ENCODE measurements at regions not wholly inside any gene's neighbourhood (a gene's known extent, or its start where the extent isn't known, plus 50 kb on each side); places are given as distances from the start of the nearest gene placed in this dataset.

- no peak for DNase-seq
These were observed 268.0 kb downstream of the MSRB3 start for GRCh38 chr12:65546528-65546927.

- peak in 47 of 56 donors; percentile 2 to 82 (median 33) for DNase-seq
These were observed 267.4 kb upstream of the HMGA2 start for GRCh38 chr12:65556676-65557437.

- no peak for DNase-seq
These were observed 266.7 kb upstream of the HMGA2 start for GRCh38 chr12:65557438-65558181.

GRCh38 chr12:65560286-65560685 is 264.0 kb upstream of the HMGA2 start:
- no peak for DNase-seq

GRCh38 chr12:65561798-65562382 is 262.4 kb upstream of the HMGA2 start:
- no peak for DNase-seq

- DNase-seq: no peak
These were observed 258.4 kb upstream of the HMGA2 start for GRCh38 chr12:65565601-65566560.

GRCh38 chr12:65566751-65567150 is 257.5 kb upstream of the HMGA2 start:
- no peak for DNase-seq

GRCh38 chr12:65567820-65568219 is 256.5 kb upstream of the HMGA2 start:
- no peak for DNase-seq

GRCh38 chr12:65568517-65568916 is 255.8 kb upstream of the HMGA2 start:
- no peak for DNase-seq

- DNase-seq: no peak
These were observed 253.7 kb upstream of the HMGA2 start for GRCh38 chr12:65570451-65571130.

- no peak for DNase-seq
These were observed 249.4 kb upstream of the HMGA2 start for GRCh38 chr12:65574867-65575266.

GRCh38 chr12:65584016-65584415 is 240.3 kb upstream of the HMGA2 start:
- no peak for DNase-seq

GRCh38 chr12:65585648-65586602 is 238.4 kb upstream of the HMGA2 start:
- DNase-seq: no peak

GRCh38 chr12:65586796-65587195 is 237.5 kb upstream of the HMGA2 start:
- no peak for DNase-seq

- DNase-seq: no peak
These were observed 234.0 kb upstream of the HMGA2 start for GRCh38 chr12:65590318-65590717.

GRCh38 chr12:65592416-65592815 is 231.9 kb upstream of the HMGA2 start:
- no peak for DNase-seq

GRCh38 chr12:65593239-65593701 is 231.0 kb upstream of the HMGA2 start:
- no peak for DNase-seq

GRCh38 chr12:65594409-65594808 is 229.9 kb upstream of the HMGA2 start:
- DNase-seq: no peak

GRCh38 chr12:65595016-65595560 is 229.2 kb upstream of the HMGA2 start:
- no peak for DNase-seq

Measured in nucleus accumbens (tissue), 56 donors.